Upper lobe of right lung (tissue), 1 donor: ENCODE measurements at regions not wholly inside any gene's neighbourhood (a gene's known extent, or its start where the extent isn't known, plus 50 kb on each side); places are given as distances from the start of the nearest gene placed in this dataset.

ENCODE experiments used
- ATAC-seq: fragments of 200-7000 bp; cut with Tn5 transposase; one replicate; pipeline ENCODE4 v1.9.1; 2020; ENCODE audit warnings: mild to moderate bottlenecking, moderate library complexity
- DNase-seq: peaks from one replicate; pipeline ENCODE4 v3.0.0-alpha.2; 2020
- H3K27ac ChIP-seq: fragments of 200-600 bp; one replicate; pipeline ENCODE4 v1.8.0; 2022
- H3K27me3 ChIP-seq: fragments of 200-600 bp; one replicate; pipeline ENCODE4 v1.8.0; 2022; ENCODE audit warnings: mild to moderate bottlenecking
- H3K36me3 ChIP-seq: fragments of 200-600 bp; one replicate; pipeline ENCODE4 v1.8.0; 2022
- H3K4me1 ChIP-seq: fragments of 200-600 bp; one replicate; pipeline ENCODE4 v1.8.0; 2022
- H3K4me3 ChIP-seq: fragments of 200-600 bp; one replicate; pipeline ENCODE4 v1.8.0; 2022; ENCODE audit warnings: mild to moderate bottlenecking
- H3K9me3 ChIP-seq: fragments of 200-600 bp; one replicate; pipeline ENCODE4 v1.8.0; 2022
- intact Hi-C: fragments of 100-400 bp; cut with DNase I; formaldehyde crosslinking; loops from one replicate; pipeline ENCODE4 v1.11.0; 2022
- TF ChIP-seq, protein P1 (sequence below): fragments of 200-600 bp; IDR thresholded peaks from one replicate; pipeline ENCODE4 v1.8.0; 2022; ENCODE audit warnings: antibody characterized with exemption
- donor health status: DM: no; HTN: yes; CAD: no; lungs with severe emphysema.

GRCh38 chr13:34803756-34804155, 138.3 kb upstream of the NBEA start:
- TF ChIP-seq, protein P1, sequence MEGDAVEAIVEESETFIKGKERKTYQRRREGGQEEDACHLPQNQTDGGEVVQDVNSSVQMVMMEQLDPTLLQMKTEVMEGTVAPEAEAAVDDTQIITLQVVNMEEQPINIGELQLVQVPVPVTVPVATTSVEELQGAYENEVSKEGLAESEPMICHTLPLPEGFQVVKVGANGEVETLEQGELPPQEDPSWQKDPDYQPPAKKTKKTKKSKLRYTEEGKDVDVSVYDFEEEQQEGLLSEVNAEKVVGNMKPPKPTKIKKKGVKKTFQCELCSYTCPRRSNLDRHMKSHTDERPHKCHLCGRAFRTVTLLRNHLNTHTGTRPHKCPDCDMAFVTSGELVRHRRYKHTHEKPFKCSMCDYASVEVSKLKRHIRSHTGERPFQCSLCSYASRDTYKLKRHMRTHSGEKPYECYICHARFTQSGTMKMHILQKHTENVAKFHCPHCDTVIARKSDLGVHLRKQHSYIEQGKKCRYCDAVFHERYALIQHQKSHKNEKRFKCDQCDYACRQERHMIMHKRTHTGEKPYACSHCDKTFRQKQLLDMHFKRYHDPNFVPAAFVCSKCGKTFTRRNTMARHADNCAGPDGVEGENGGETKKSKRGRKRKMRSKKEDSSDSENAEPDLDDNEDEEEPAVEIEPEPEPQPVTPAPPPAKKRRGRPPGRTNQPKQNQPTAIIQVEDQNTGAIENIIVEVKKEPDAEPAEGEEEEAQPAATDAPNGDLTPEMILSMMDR, result no peak
- no peak overlapping the region for H3K27ac ChIP-seq
- H3K4me3 ChIP-seq, result no peak overlapping the region
- H3K4me1 ChIP-seq, result no peaks in the 10 kb centered on the region
- intact Hi-C loops, result no loop called here
- DNase-seq (no peak), ATAC-seq (no peak)
- H3K9me3 ChIP-seq, result no peaks in the 10 kb centered on the region
- H3K27me3 ChIP-seq, result no peaks in the 10 kb centered on the region
- H3K36me3 ChIP-seq, result no peaks in the 10 kb centered on the region

GRCh38 chr13:34805347-34805746, 136.7 kb upstream of the NBEA start:
- intact Hi-C loops, result no loop called here
- Histone ChIP-seq H3K9me3 (no peaks in the 10 kb centered on the region), H3K4me1 (no peaks in the 10 kb centered on the region), H3K27ac (no peak overlapping the region), H3K4me3 (no peak overlapping the region), H3K27me3 (no peaks in the 10 kb centered on the region), H3K36me3 (no peaks in the 10 kb centered on the region)
- DNase-seq, result no peak
- TF ChIP-seq, protein P1, result no peak
- ATAC-seq, result no peak

- intact Hi-C loops, result no loop called here
- TF ChIP-seq, protein P1, result no peak
- Histone ChIP-seq H3K27ac (no peak overlapping the region), H3K9me3 (no peaks in the 10 kb centered on the region), H3K36me3 (no peaks in the 10 kb centered on the region), H3K27me3 (no peaks in the 10 kb centered on the region), H3K4me3 (no peak overlapping the region), H3K4me1 (no peaks in the 10 kb centered on the region)
- ATAC-seq (no peak), DNase-seq (no peak)
These were observed 133.4 kb upstream of the NBEA start for GRCh38 chr13:34808649-34809048.

GRCh38 chr13:34810996-34811395, 131.1 kb upstream of the NBEA start:
- no peak for ATAC-seq
- DNase-seq, result no peak
- intact Hi-C loops, result no loop called here

DNA sequence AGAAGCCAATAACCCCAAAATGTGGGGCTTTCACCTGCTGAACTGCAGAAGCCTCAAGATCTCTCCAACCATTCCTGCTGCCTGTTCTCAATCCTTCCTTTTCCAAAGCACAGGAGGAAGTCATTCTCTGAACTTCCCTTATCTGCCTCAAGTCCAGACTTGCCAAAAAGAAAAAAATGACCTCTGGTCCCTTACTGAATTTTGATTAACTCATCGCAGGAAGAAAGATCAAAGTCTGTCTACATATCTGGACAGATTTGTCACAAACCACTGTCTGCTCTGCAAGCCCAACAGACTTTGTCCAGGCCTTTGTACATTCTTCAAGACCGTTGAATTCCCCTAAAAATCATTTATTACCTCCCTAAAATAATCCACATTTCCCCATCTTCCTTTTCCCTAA, 126.5 kb upstream of the NBEA start:
- Histone ChIP-seq H3K27me3 (no peaks in the 10 kb centered on the region), H3K4me3 (no peak overlapping the region), H3K36me3 (no peaks in the 10 kb centered on the region), H3K4me1 (no peaks in the 10 kb centered on the region), H3K9me3 (no peaks in the 10 kb centered on the region), H3K27ac (no peak overlapping the region)
- TF ChIP-seq, protein P1, result no peak
- DNase-seq, result no peak
- intact Hi-C loops, result no loop called here
- no peak for ATAC-seq

More at GRCh38 chr13:34810996-34811395, 131.1 kb upstream of the NBEA start:
- Histone ChIP-seq H3K9me3 (no peaks in the 10 kb centered on the region), H3K4me3 (no peak overlapping the region), H3K27me3 (no peaks in the 10 kb centered on the region), H3K4me1 (no peaks in the 10 kb centered on the region), H3K27ac (no peak overlapping the region), H3K36me3 (no peaks in the 10 kb centered on the region)
- TF ChIP-seq, protein P1, result no peak

DNA sequence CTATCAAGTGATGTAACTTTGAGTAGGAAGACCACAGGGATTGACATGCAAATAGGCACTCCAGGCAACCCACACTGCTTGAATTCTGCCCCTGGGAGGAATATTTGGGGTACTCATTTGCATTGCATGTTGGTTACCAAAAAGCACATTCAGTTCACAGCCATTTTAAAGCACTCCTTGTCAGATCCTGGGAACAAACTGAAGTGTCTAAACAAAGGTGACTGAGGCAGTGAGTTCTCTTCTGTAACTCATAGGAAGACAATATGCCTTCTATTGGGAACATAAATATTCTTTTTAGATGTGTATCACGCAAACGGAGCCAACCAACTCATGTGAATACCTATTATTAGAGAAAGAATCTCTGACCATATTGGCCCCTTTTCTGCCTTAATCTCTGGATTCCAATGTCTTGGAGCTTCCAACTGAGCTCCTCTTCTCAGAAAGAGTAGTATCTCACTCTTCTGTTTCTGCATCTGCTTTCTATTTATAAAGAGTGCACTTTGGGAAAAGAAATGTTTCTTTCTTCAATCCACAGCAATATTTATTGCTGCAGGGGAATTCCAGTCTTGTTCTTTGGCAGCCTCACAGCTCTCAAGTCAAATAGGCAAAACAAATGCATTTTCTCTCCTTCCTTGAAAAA, 125.7 kb upstream of the NBEA start:
- TF ChIP-seq, protein P1, result no peak
- H3K27ac ChIP-seq, result no peak overlapping the region
- no peaks in the 10 kb centered on the region for H3K4me1 ChIP-seq
- H3K36me3 ChIP-seq, result no peaks in the 10 kb centered on the region
- intact Hi-C loops, result no loop called here
- ATAC-seq (no peak), DNase-seq (no peak)
- H3K9me3 ChIP-seq, result no peaks in the 10 kb centered on the region
- no peaks in the 10 kb centered on the region for H3K27me3 ChIP-seq
- H3K4me3 ChIP-seq, result no peak overlapping the region
